ENCODE measurements at regions not wholly inside any gene's neighbourhood (a gene's known extent, or its start where the extent isn't known, plus 50 kb on each side); places are given as distances from the start of the nearest gene placed in this dataset.

GRCh38 chr13:40439928-40440327 is 226.5 kb downstream of the FOXO1 start:
- no peak for TF ChIP-seq CTCF (IDR thresholded peaks at IDR 0.05 in 8 of 11, conservative IDR thresholded peaks at IDR 0.05 in 3 of 11)
- TF ChIP-seq POLR2A (IDR thresholded peaks at IDR 0.05) = no peak
